Uterus (tissue), 3 donors: ENCODE measurements at regions not wholly inside any gene's neighbourhood (a gene's known extent, or its start where the extent isn't known, plus 50 kb on each side); places are given as distances from the start of the nearest gene placed in this dataset.

ENCODE experiments used
- DNase-seq, 2 donors: peaks; one replicate each; pipeline ENCODE4 v3.0.0-alpha.2; 2019 to 2020
- H3K27ac ChIP-seq, 2 donors: fragments of 200-600 bp; sonication (generic); 1 replicate in 1 of 2; 2 replicates in 1 of 2; pipeline ENCODE4 v1.5.1; 2016 to 2018
- H3K27me3 ChIP-seq, 2 donors: fragments of 200-600 bp; sonication (generic); one replicate each; pipeline ENCODE4 v1.5.1; 2018 to 2019; ENCODE audit warnings: control low read depth in 1 of 2
- H3K36me3 ChIP-seq, 2 donors: fragments of 200-600 bp; sonication (generic); one replicate each; pipeline ENCODE4 v1.5.1; 2019; ENCODE audit warnings: control low read depth in 1 of 2
- H3K4me1 ChIP-seq, 2 donors: fragments of 200-600 bp; sonication (generic); one replicate each; pipeline ENCODE4 v1.5.1; 2018 to 2019; ENCODE audit warnings: control low read depth in 1 of 2
- H3K4me3 ChIP-seq, 2 donors: fragments of 200-600 bp; sonication (generic); 1 replicate in 1 of 2; 2 replicates in 1 of 2; pipeline ENCODE4 v1.5.1; 2018 to 2019; ENCODE audit warnings: mild to moderate bottlenecking in 1 of 2
- H3K9me3 ChIP-seq, 2 donors: fragments of 200-600 bp; sonication (generic); one replicate each; pipeline ENCODE4 v1.5.1; 2019; ENCODE audit warnings: control low read depth in 1 of 2
- POLR2A ChIP-seq, 2 donors: fragments of 450-650 bp; IDR thresholded peaks; one replicate each; pipeline ENCODE4 v1.6.1; 2016; ENCODE audit warnings: antibody characterized with exemption in 2 of 2, mild to moderate bottlenecking in 1 of 2, moderate library complexity in 1 of 2
- intact Hi-C: fragments of 100-400 bp; cut with DNase I; formaldehyde crosslinking; loops from one replicate; pipeline ENCODE4 v1.15.1; 2023; ENCODE audit warnings: low total_unique reads
- TF ChIP-seq, protein P1 (sequence below), 4 experiments: fragments of 200-600 bp in 2 of 4; fragments of 450-650 bp in 2 of 4; sonication (generic) in 2 of 4; IDR thresholded peaks; one replicate each; pipeline ENCODE4 v1.5.1; 2016 to 2019; ENCODE audit warnings: antibody characterized with exemption in 4 of 4, mild to moderate bottlenecking in 2 of 4, moderate library complexity in 1 of 4
- donor health status: DM: yes; HTN: yes; CAD: no.

DNA sequence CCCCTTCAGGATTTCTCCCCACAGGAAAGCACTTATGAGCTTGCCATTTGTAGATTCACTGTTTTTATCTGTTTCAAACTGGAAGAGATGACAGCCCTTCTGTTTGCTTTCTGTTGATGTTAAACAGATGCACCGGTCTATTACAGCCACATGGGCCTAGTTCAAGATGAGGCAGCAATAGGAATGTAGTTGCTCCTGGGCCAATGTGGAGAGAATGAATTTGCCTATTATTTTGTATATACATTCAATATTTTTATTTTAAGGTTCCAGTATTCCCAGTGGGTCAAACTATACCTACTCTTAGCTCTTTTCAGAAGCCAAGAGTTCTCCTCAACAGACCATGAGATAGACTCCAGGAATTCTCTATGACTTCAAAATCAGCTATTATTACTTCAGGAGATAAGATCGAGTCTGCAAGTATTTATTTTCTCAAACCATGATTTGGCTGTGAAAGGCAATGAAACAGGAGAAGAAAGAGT is 461.6 kb downstream of the RASEF start:
- no peak for TF ChIP-seq POLR2A (IDR thresholded peaks at IDR 0.05)
- TF ChIP-seq, protein P1, sequence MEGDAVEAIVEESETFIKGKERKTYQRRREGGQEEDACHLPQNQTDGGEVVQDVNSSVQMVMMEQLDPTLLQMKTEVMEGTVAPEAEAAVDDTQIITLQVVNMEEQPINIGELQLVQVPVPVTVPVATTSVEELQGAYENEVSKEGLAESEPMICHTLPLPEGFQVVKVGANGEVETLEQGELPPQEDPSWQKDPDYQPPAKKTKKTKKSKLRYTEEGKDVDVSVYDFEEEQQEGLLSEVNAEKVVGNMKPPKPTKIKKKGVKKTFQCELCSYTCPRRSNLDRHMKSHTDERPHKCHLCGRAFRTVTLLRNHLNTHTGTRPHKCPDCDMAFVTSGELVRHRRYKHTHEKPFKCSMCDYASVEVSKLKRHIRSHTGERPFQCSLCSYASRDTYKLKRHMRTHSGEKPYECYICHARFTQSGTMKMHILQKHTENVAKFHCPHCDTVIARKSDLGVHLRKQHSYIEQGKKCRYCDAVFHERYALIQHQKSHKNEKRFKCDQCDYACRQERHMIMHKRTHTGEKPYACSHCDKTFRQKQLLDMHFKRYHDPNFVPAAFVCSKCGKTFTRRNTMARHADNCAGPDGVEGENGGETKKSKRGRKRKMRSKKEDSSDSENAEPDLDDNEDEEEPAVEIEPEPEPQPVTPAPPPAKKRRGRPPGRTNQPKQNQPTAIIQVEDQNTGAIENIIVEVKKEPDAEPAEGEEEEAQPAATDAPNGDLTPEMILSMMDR (IDR thresholded peaks at IDR 0.05), result no peak
- DNase-seq, result peak in 1 of 2 donors; percentile 26
- no peaks in the 10 kb centered on the region for H3K9me3 ChIP-seq
- H3K27me3 ChIP-seq, result no peaks in the 10 kb centered on the region
- H3K36me3 ChIP-seq, result no peaks in the 10 kb centered on the region
- peak overlapping the region; percentile 45 to 47 for H3K27ac ChIP-seq
- intact Hi-C loops, result no loop called here
- H3K4me1 ChIP-seq, result peaks cover 0 to 4% of the 10 kb centered on the region in 2 donors
- H3K4me3 ChIP-seq, result no peak overlapping the region

DNA sequence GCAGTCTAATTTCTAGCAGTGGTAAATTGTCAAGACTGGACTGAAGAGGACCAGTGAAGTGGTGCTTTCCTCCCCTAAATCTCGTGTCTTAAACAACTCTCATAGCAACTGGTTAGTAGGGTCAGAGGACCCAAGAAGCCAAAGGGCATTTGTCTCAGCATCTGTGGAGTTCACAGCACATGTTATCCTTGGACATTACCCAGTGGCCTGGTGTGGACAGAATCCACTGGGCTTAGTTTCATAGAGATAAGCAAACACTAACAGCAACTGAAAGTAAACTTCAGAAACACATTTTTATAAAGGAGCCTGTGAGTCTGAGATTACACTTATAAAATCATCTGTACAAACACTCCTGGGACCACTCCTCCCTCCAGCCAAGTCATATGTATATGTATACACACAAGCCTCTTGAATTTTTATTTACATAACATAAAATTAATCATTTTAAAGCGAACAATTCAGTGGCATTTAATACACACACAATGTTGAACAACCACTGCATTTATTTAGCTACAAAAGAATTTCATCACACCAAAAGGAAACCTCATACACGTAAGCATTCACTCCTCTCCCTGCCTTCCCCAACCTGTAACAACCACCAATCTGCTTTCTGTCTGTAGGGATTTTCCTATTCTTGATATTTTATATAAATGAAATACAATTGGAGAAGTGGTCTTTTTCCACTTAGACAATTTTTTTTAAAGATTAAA is 457.8 kb downstream of the RASEF start:
- no peaks in the 10 kb centered on the region for H3K27me3 ChIP-seq
- H3K4me1 ChIP-seq, result peaks cover 0 to 4% of the 10 kb centered on the region in 2 donors
- no peaks in the 10 kb centered on the region for H3K36me3 ChIP-seq
- intact Hi-C loops, result no loop called here
- DNase-seq, result no peak
- no peak overlapping the region for H3K27ac ChIP-seq
- TF ChIP-seq, protein P1 (IDR thresholded peaks at IDR 0.05), result no peak
- no peak for TF ChIP-seq POLR2A (IDR thresholded peaks at IDR 0.05)
- no peaks in the 10 kb centered on the region for H3K9me3 ChIP-seq
- H3K4me3 ChIP-seq, result no peak overlapping the region

DNA sequence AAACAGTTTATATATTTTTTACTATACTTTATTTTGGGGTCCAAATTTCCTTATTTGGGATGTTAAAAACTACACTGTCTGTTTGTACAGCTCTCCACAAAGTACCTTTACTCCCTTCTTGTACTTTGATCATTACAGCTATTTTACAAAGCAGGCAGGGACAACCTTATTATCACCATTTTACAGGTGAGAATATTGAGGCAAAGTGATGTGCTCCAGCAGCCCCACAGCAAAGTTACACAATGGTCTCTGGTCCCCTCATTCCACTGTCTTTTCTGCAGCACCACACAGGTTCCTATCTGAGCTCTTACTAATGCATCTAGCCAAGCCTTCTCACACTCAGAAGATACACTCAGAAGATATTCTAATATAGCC is 457.3 kb downstream of the RASEF start:
- Histone ChIP-seq H3K4me1 (peaks cover 0 to 4% of the 10 kb centered on the region in 2 donors), H3K9me3 (no peaks in the 10 kb centered on the region), H3K27me3 (no peaks in the 10 kb centered on the region), H3K36me3 (no peaks in the 10 kb centered on the region), H3K27ac (no peak overlapping the region), H3K4me3 (no peak overlapping the region)
- intact Hi-C loops, result no loop called here
- TF ChIP-seq, protein P1 (IDR thresholded peaks at IDR 0.05), result no peak
- TF ChIP-seq POLR2A (IDR thresholded peaks at IDR 0.05), result no peak
- no peak for DNase-seq

DNA sequence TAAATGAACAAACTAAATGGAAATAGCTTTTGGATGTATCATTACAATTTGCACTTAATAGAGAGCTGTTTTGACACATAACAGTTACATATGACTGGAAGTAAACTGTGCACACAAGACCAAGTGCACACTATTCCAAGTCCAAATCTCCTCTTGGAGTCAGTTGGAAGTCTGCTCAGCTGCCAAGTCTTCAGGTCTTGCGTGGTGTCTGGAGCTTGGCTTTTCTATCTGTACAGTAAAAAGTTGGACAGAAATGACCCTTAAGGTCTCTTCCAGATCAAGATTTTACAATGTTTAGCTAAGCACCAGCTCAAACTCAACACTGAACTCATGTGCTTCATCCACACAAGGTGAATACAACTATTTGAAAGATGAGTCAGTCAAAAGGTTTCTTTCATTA is 456.9 kb downstream of the RASEF start:
- H3K4me3 ChIP-seq, result no peak overlapping the region

More for the DNA sequence above, 456.9 kb downstream of the RASEF start:
- intact Hi-C loops, result no loop called here
- TF ChIP-seq, protein P1 (IDR thresholded peaks at IDR 0.05), result no peak
- TF ChIP-seq POLR2A (IDR thresholded peaks at IDR 0.05), result no peak
- Histone ChIP-seq H3K27me3 (no peaks in the 10 kb centered on the region), H3K36me3 (no peaks in the 10 kb centered on the region), H3K27ac (no peak overlapping the region), H3K9me3 (no peaks in the 10 kb centered on the region), H3K4me1 (peaks cover 0 to 4% of the 10 kb centered on the region in 2 donors)
- no peak for DNase-seq
